ENCODE measurements at regions not wholly inside any gene's neighbourhood (a gene's known extent, or its start where the extent isn't known, plus 50 kb on each side); places are given as distances from the start of the nearest gene placed in this dataset.

DNA sequence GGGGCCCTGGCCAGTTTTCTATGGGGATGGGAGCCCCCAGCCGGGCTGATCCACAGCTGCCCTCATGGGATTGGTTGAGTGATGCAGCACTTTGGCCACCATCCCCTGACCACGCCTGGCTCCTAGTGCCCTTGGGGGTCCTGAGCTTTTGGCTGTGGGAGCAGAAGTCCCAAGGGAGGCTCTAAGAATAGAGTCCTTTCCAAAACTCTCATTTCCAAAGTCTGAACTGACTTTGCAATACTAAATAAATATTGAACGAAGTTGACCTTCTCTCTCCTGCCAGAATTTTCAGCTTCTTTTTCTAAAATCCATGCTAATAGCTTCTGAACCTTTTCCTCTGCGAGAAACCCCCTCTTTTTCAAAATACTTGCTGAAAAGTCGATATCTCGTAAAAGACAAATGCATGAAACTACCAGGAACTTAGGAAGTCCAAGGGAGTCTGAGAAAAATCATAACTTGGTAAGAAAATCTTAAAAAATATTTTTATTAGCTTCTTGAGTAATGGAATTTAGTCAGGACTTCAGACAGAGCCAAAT lies 62.7 kb upstream of the IGFBP3 start:
- no peak for TF ChIP-seq POLR2A (IDR thresholded peaks at IDR 0.05)
- TF ChIP-seq, protein P1, sequence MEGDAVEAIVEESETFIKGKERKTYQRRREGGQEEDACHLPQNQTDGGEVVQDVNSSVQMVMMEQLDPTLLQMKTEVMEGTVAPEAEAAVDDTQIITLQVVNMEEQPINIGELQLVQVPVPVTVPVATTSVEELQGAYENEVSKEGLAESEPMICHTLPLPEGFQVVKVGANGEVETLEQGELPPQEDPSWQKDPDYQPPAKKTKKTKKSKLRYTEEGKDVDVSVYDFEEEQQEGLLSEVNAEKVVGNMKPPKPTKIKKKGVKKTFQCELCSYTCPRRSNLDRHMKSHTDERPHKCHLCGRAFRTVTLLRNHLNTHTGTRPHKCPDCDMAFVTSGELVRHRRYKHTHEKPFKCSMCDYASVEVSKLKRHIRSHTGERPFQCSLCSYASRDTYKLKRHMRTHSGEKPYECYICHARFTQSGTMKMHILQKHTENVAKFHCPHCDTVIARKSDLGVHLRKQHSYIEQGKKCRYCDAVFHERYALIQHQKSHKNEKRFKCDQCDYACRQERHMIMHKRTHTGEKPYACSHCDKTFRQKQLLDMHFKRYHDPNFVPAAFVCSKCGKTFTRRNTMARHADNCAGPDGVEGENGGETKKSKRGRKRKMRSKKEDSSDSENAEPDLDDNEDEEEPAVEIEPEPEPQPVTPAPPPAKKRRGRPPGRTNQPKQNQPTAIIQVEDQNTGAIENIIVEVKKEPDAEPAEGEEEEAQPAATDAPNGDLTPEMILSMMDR (IDR thresholded peaks at IDR 0.05), result no peak
